ENCODE measurements at regions not wholly inside any gene's neighbourhood (a gene's known extent, or its start where the extent isn't known, plus 50 kb on each side); places are given as distances from the start of the nearest gene placed in this dataset.

- FAIRE-seq, result no peak
Measured at GRCh38 chr21:35099310-35099709, 50.2 kb upstream of the RUNX1 start.
